Breast epithelium (tissue), 4 donors: ENCODE measurements at regions not wholly inside any gene's neighbourhood (a gene's known extent, or its start where the extent isn't known, plus 50 kb on each side); places are given as distances from the start of the nearest gene placed in this dataset.

ENCODE experiments used
- DNase-seq, 2 donors: peaks; one replicate each; pipeline ENCODE4 v3.0.0-alpha.2; 2019; ENCODE audit warnings: low spot score in 2 of 2
- H3K27ac ChIP-seq, 2 donors: fragments of 200-600 bp; sonication (generic) in 1 of 2; one replicate each; pipeline ENCODE4 v1.5.1; 2016 to 2019; ENCODE audit warnings: mild to moderate bottlenecking in 1 of 2
- H3K27me3 ChIP-seq, 2 donors: fragments of 200-600 bp; sonication (generic) in 1 of 2; one replicate each; pipeline versions ENCODE4 v1.5.1 to v1.6.0; 2017 to 2019; ENCODE audit warnings: control low read depth in 1 of 2, mild to moderate bottlenecking in 1 of 2
- H3K36me3 ChIP-seq: fragments of 200-600 bp; one replicate; pipeline ENCODE4 v1.5.1; 2019
- H3K4me1 ChIP-seq, 2 donors: fragments of 200-600 bp; sonication (generic); one replicate each; pipeline ENCODE4 v1.5.1; 2016 to 2019; ENCODE audit warnings: control low read depth in 1 of 2
- H3K4me3 ChIP-seq, 3 donors: fragments of 200-600 bp; sonication (generic); 1 replicate in 2 of 3; 2 replicates in 1 of 3; pipeline ENCODE4 v1.5.1; 2016 to 2019; ENCODE audit warnings: mild to moderate bottlenecking in 3 of 3, moderate library complexity in 2 of 3
- H3K9me3 ChIP-seq, 2 donors: fragments of 200-600 bp; sonication (generic) in 1 of 2; one replicate each; pipeline ENCODE4 v1.5.1; 2016 to 2019; ENCODE audit warnings: control low read depth in 1 of 2
- CTCF ChIP-seq, 3 donors: fragments of 450-650 bp; IDR thresholded peaks; one replicate each; pipeline ENCODE4 v1.5.1; 2016 to 2017; ENCODE audit warnings: antibody characterized with exemption in 3 of 3, mild to moderate bottlenecking in 3 of 3, moderate library complexity in 3 of 3
- POLR2A ChIP-seq: fragments of 450-650 bp; IDR thresholded peaks from one replicate; pipeline ENCODE4 v1.6.1; 2016; ENCODE audit warnings: antibody characterized with exemption, mild to moderate bottlenecking, moderate library complexity
- POLR2AphosphoS5 ChIP-seq, 3 donors: sonication (generic); formaldehyde crosslinking; IDR thresholded peaks; one replicate each; pipeline ENCODE4 v1.6.1; 2017; ENCODE audit warnings: antibody characterized with exemption in 3 of 3
- intact Hi-C: fragments of 100-400 bp; cut with DNase I; formaldehyde crosslinking; loops from one replicate; pipeline ENCODE4 v1.15.1; 2023; ENCODE audit warnings: low total_unique reads

- intact Hi-C loops = no loop called here
- no peak overlapping the region for H3K27ac ChIP-seq
- peaks cover 0 to 4% of the 10 kb centered on the region in 2 donors for H3K9me3 ChIP-seq
- DNase-seq = no peak
- no peak overlapping the region for H3K4me3 ChIP-seq
- no peaks in the 10 kb centered on the region for H3K36me3 ChIP-seq
- no peaks in the 10 kb centered on the region for H3K27me3 ChIP-seq
- H3K4me1 ChIP-seq = no peaks in the 10 kb centered on the region
- TF ChIP-seq POLR2AphosphoS5 (IDR thresholded peaks at IDR 0.05) (no peak), CTCF (IDR thresholded peaks at IDR 0.05) (no peak), POLR2A (no peak)
These were observed 114.5 kb downstream of the MAT2B start for GRCh38 chr5:163619951-163620350.

- H3K9me3 ChIP-seq = peaks cover 0 to 4% of the 10 kb centered on the region in 2 donors
- DNase-seq = no peak
- H3K36me3 ChIP-seq = no peaks in the 10 kb centered on the region
- no peaks in the 10 kb centered on the region for H3K27me3 ChIP-seq
- intact Hi-C loops = no loop called here
- TF ChIP-seq POLR2A (no peak), POLR2AphosphoS5 (IDR thresholded peaks at IDR 0.05) (no peak), CTCF (IDR thresholded peaks at IDR 0.05) (no peak)
- H3K4me1 ChIP-seq = no peaks in the 10 kb centered on the region
- H3K4me3 ChIP-seq = no peak overlapping the region
- H3K27ac ChIP-seq = no peak overlapping the region
These were observed 117.4 kb downstream of the MAT2B start for GRCh38 chr5:163622799-163623198.

GRCh38 chr5:163623524-163623923 lies 118.1 kb downstream of the MAT2B start:
- H3K4me3 ChIP-seq = no peak overlapping the region
- no peaks in the 10 kb centered on the region for H3K4me1 ChIP-seq
- H3K36me3 ChIP-seq = no peaks in the 10 kb centered on the region
- TF ChIP-seq POLR2AphosphoS5 (IDR thresholded peaks at IDR 0.05) = no peak
- TF ChIP-seq CTCF (IDR thresholded peaks at IDR 0.05) = no peak
- no peak for TF ChIP-seq POLR2A
- no peaks in the 10 kb centered on the region for H3K27me3 ChIP-seq
- intact Hi-C loops = no loop called here
- no peak for DNase-seq
- H3K9me3 ChIP-seq = peaks cover 0 to 4% of the 10 kb centered on the region in 2 donors
- H3K27ac ChIP-seq = no peak overlapping the region

- intact Hi-C loops = no loop called here
- H3K27ac ChIP-seq = no peak overlapping the region
- H3K36me3 ChIP-seq = no peaks in the 10 kb centered on the region
- no peak for DNase-seq
- no peak overlapping the region for H3K4me3 ChIP-seq
- H3K9me3 ChIP-seq = peaks cover 0 to 4% of the 10 kb centered on the region in 2 donors
- no peaks in the 10 kb centered on the region for H3K4me1 ChIP-seq
- no peak for TF ChIP-seq CTCF (IDR thresholded peaks at IDR 0.05)
- no peak for TF ChIP-seq POLR2AphosphoS5 (IDR thresholded peaks at IDR 0.05)
- TF ChIP-seq POLR2A = no peak
- H3K27me3 ChIP-seq = no peaks in the 10 kb centered on the region
These were observed 118.6 kb downstream of the MAT2B start for GRCh38 chr5:163623986-163624385.

- Histone ChIP-seq H3K9me3 (peaks cover 0 to 4% of the 10 kb centered on the region in 2 donors), H3K27me3 (no peaks in the 10 kb centered on the region), H3K4me3 (no peak overlapping the region), H3K27ac (no peak overlapping the region), H3K36me3 (no peaks in the 10 kb centered on the region), H3K4me1 (no peaks in the 10 kb centered on the region)
- DNase-seq = no peak
- TF ChIP-seq POLR2A (no peak), POLR2AphosphoS5 (IDR thresholded peaks at IDR 0.05) (no peak), CTCF (IDR thresholded peaks at IDR 0.05) (no peak)
- intact Hi-C loops = no loop called here
These were observed 119.0 kb downstream of the MAT2B start for GRCh38 chr5:163624431-163624830.
